ENCODE measurements at regions not wholly inside any gene's neighbourhood (a gene's known extent, or its start where the extent isn't known, plus 50 kb on each side); places are given as distances from the start of the nearest gene placed in this dataset.

GRCh38 chr5:168104350-168104749, 187.1 kb upstream of the WWC1 start:
- Mint-ChIP-seq H3K27ac (no peak overlapping the region), H3K27me3 (peaks cover 8% of the 10 kb centered on the region), H3K4me1 (no peaks in the 10 kb centered on the region), H3K4me3 (no peak overlapping the region), H3K9me3 (ENCODE audit: insufficient read depth) (no peaks in the 10 kb centered on the region)
- Histone ChIP-seq H3K9me3 (ENCODE audit: control extremely low read depth in 1 of 3, control insufficient read depth in 2 of 3, insufficient read depth in 1 of 3, low read length in 2 of 3) (peaks cover 0 to 4% (median 0%) of the 10 kb centered on the region in 3 donors), H4K20me1 (ENCODE audit: control insufficient read depth, insufficient read depth, low read length, poor library complexity, severe bottlenecking) (no peaks in the 10 kb centered on the region), H3K27ac (ENCODE audit: low read length in 2 of 2) (no peak overlapping the region), H3K36me3 (replicated peaks in 1 of 2; ENCODE audit: control extremely low read depth in 1 of 2, control insufficient read depth in 1 of 2, extremely low read depth in 1 of 2, insufficient read depth in 2 of 2, low read length in 1 of 2) (no peaks in the 10 kb centered on the region), H3K4me3 (ENCODE audit: control extremely low read depth in 1 of 5, extremely low read depth in 1 of 5, insufficient read depth in 1 of 5, low read depth in 2 of 5, low read length in 4 of 5) (no peak overlapping the region), H3K4me2 (replicated peaks; ENCODE audit: low read depth, low read length, poor library complexity, severe bottlenecking) (no peak overlapping the region), H3K4me1 (ENCODE audit: control insufficient read depth in 2 of 2, insufficient read depth in 2 of 2, low read length in 2 of 2) (no peaks in the 10 kb centered on the region), H3K79me2 (ENCODE audit: control insufficient read depth, insufficient read depth, low read length) (no peaks in the 10 kb centered on the region), H3K27me3 (replicated peaks in 1 of 4; ENCODE audit: control extremely low read depth in 1 of 4, control insufficient read depth in 3 of 4, insufficient read depth in 4 of 4, low read length in 3 of 4) (no peaks in the 10 kb centered on the region), H3K9ac (ENCODE audit: low read length) (no peak overlapping the region), H2AFZ (ENCODE audit: insufficient read depth, low read depth, low read length, poor library complexity, severe bottlenecking) (no peak overlapping the region)
- intact Hi-C loops (cut with micrococcal nuclease) = no loop called here
- ATAC-seq (ENCODE audit: low read depth) = no peak
- ChIA-PET CTCF (no interaction called here), POLR2A (no interaction called here)
- TF ChIP-seq CTCF (IDR thresholded peaks at IDR 0.05) (no peak), EZH2 (IDR thresholded peaks at IDR 0.05; ENCODE audit: borderline replicate concordance, insufficient read depth, low read depth, low read length, poor library complexity, severe bottlenecking) (no peak)
- no peak for DNase-seq
- 92% methylated on average over 11 of the region's 12 CpGs for WGBS (ENCODE audit: insufficient coverage)

GRCh38 chr5:168104811-168105481, 186.5 kb upstream of the WWC1 start:
- H4K20me1 ChIP-seq (ENCODE audit: control insufficient read depth, insufficient read depth, low read length, poor library complexity, severe bottlenecking) = no peaks in the 10 kb centered on the region
- H3K36me3 ChIP-seq (replicated peaks in 1 of 2; ENCODE audit: control extremely low read depth in 1 of 2, control insufficient read depth in 1 of 2, extremely low read depth in 1 of 2, insufficient read depth in 2 of 2, low read length in 1 of 2) = no peaks in the 10 kb centered on the region
- intact Hi-C loops (cut with micrococcal nuclease) = no loop called here
- ChIA-PET POLR2A (no interaction called here), CTCF (no interaction called here)
- no peaks in the 10 kb centered on the region for H3K79me2 ChIP-seq (ENCODE audit: control insufficient read depth, insufficient read depth, low read length)
- H3K27me3 ChIP-seq (replicated peaks in 1 of 4; ENCODE audit: control extremely low read depth in 1 of 4, control insufficient read depth in 3 of 4, insufficient read depth in 4 of 4, low read length in 3 of 4) = no peaks in the 10 kb centered on the region
- no peak for TF ChIP-seq EZH2 (IDR thresholded peaks at IDR 0.05; ENCODE audit: borderline replicate concordance, insufficient read depth, low read depth, low read length, poor library complexity, severe bottlenecking)
- no peak for TF ChIP-seq CTCF (IDR thresholded peaks at IDR 0.05)
- no peaks in the 10 kb centered on the region for H3K4me1 ChIP-seq (ENCODE audit: control insufficient read depth in 2 of 2, insufficient read depth in 2 of 2, low read length in 2 of 2)
- no peak overlapping the region for H3K4me2 ChIP-seq (replicated peaks; ENCODE audit: low read depth, low read length, poor library complexity, severe bottlenecking)
- peaks cover 0 to 4% (median 0%) of the 10 kb centered on the region in 3 donors for H3K9me3 ChIP-seq (ENCODE audit: control extremely low read depth in 1 of 3, control insufficient read depth in 2 of 3, insufficient read depth in 1 of 3, low read length in 2 of 3)
- H3K4me3 ChIP-seq (ENCODE audit: control extremely low read depth in 1 of 5, extremely low read depth in 1 of 5, insufficient read depth in 1 of 5, low read depth in 2 of 5, low read length in 4 of 5) = no peak overlapping the region
- H3K27me3 Mint-ChIP-seq = peaks cover 8% of the 10 kb centered on the region
- H3K9me3 Mint-ChIP-seq (ENCODE audit: insufficient read depth) = no peaks in the 10 kb centered on the region
- no peak overlapping the region for H2AFZ ChIP-seq (ENCODE audit: insufficient read depth, low read depth, low read length, poor library complexity, severe bottlenecking)
- H3K27ac ChIP-seq (ENCODE audit: low read length in 2 of 2) = no peak overlapping the region
- 54% methylated on average over 6 of the region's 7 CpGs for WGBS (ENCODE audit: insufficient coverage)
- no peak overlapping the region for H3K27ac Mint-ChIP-seq
- ATAC-seq (ENCODE audit: low read depth) = no peak
- no peaks in the 10 kb centered on the region for H3K4me1 Mint-ChIP-seq
- DNase-seq = no peak
- H3K4me3 Mint-ChIP-seq = no peak overlapping the region
- H3K9ac ChIP-seq (ENCODE audit: low read length) = no peak overlapping the region
